Activated CD4-positive, alpha-beta T cell treated with anti-CD3 and anti-CD28 coated beads for 36 hours (primary cell): ENCODE measurements at regions not wholly inside any gene's neighbourhood (a gene's known extent, or its start where the extent isn't known, plus 50 kb on each side); places are given as distances from the start of the nearest gene placed in this dataset.

Experiments
- ATAC-seq: fragments of 200-7000 bp; cut with Tn5 transposase; one replicate; pipeline ENCODE4 v1.10.0; 2021; ENCODE audit warnings: mild to moderate bottlenecking, moderate library complexity
- CTCF ChIA-PET: fragments of 350-600 bp; sonication (Branson Sonifier 250); formaldehyde crosslinking; loops from one replicate; lab custom pipeline; 2021; ENCODE audit warnings: antibody characterized with exemption; lab: Charles Lee
- POLR2A ChIA-PET: fragments of 350-600 bp; sonication (Branson Sonifier 250); formaldehyde crosslinking; loops from one replicate; lab custom pipeline; 2021; ENCODE audit warnings: antibody characterized with exemption, inconsistent platforms; lab: Charles Lee
- DNase-seq: peaks from one replicate; pipeline ENCODE4 v3.0.0-alpha.2; 2020
- H3K27ac Mint-ChIP-seq: one replicate; pipeline ENCODE4 v1.8.0; 2021; ENCODE audit warnings: mixed read lengths
- H3K27me3 Mint-ChIP-seq: one replicate; pipeline ENCODE4 v1.8.0; 2021; ENCODE audit warnings: mixed read lengths
- H3K36me3 Mint-ChIP-seq: one replicate; pipeline ENCODE4 v1.8.0; 2021; ENCODE audit warnings: low read depth, mixed read lengths
- H3K4me1 Mint-ChIP-seq: one replicate; pipeline ENCODE4 v1.8.0; 2021; ENCODE audit warnings: mixed read lengths
- H3K4me3 Mint-ChIP-seq: one replicate; pipeline ENCODE4 v1.8.0; 2021; ENCODE audit warnings: mild to moderate bottlenecking, moderate library complexity, mixed read lengths
- H3K9me3 Mint-ChIP-seq: one replicate; pipeline ENCODE4 v1.8.0; 2021; ENCODE audit warnings: low read depth, mixed read lengths
- intact Hi-C, 2 experiments: fragments of 100-400 bp; cut with DNase I in 1 of 2; cut with micrococcal nuclease in 1 of 2; formaldehyde crosslinking; loops; one replicate each; pipeline versions ENCODE4 v1.14.2 to v1.15.1; 2022 to 2024; cut with DNase I, micrococcal nuclease

DNA sequence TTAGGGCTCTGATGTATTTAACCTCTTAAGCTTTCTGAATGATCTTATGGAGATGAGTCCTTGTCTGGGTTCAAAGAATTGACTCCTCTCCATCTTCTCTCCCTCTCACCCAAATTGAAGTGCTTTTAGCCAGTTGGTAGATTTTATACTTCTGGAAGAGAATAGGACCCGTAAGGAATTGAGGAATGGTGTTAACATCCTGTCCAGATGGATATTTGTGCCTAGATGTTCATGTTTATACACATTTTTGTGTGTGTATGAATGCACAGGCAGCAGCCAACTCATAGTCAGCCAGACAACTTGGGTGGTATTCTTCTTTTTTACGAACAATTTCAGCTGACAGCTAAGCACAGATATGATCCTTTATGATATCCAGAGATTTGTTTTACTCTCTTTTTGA, 449.6 kb upstream of the RGS6 start:
- Mint-ChIP-seq H3K4me1 (peaks cover 30% of the 10 kb centered on the region), H3K4me3 (no peak overlapping the region), H3K27ac (no peak overlapping the region), H3K27me3 (no peaks in the 10 kb centered on the region), H3K9me3 (no peaks in the 10 kb centered on the region), H3K36me3 (peaks cover 15% of the 10 kb centered on the region)
- DNase-seq (no peak), ATAC-seq (no peak)
- ChIA-PET POLR2A (no interaction called here), CTCF (interaction anchor here (0.7 kb wide), 1 partner anchor 572 kb away, joined by 3 read pairs; no protein-coding TSS in a partner anchor)
- intact Hi-C loops, result no loop called here

- H3K27me3 Mint-ChIP-seq, result no peaks in the 10 kb centered on the region
- no peak overlapping the region for H3K27ac Mint-ChIP-seq
- POLR2A ChIA-PET, result no interaction called here
- no peaks in the 10 kb centered on the region for H3K9me3 Mint-ChIP-seq
- DNase-seq, result no peak
- intact Hi-C loops, result no loop called here
- no peak overlapping the region for H3K4me3 Mint-ChIP-seq
- no peak for ATAC-seq
- CTCF ChIA-PET, result interaction anchor here (0.7 kb wide), 1 partner anchor 572 kb away, joined by 3 read pairs; no protein-coding TSS in a partner anchor
- H3K36me3 Mint-ChIP-seq, result peaks cover 15% of the 10 kb centered on the region
- peaks cover 29% of the 10 kb centered on the region for H3K4me1 Mint-ChIP-seq
These were observed 449.1 kb upstream of the RGS6 start for GRCh38 chr14:71483154-71483553.

DNA sequence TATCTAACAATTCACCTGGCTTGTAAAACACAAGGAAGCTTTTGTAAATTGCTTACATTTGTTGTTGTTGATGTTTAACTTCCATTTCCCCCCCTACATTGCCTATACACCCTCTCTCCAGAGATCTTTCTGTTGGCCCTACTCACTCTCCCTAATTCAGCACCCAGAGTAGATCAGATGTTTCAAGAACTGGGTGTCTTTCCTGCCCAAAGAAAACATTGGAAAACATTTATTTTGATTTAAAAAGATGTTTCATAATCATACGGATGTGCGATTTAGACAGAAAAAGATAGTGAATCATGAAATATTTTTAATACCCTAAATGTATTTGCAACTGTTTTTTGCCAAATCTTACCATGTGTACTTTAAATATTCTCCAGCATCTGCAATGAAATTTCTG, 446.4 kb upstream of the RGS6 start:
- Mint-ChIP-seq H3K4me3 (no peak overlapping the region), H3K27ac (no peak overlapping the region), H3K27me3 (no peaks in the 10 kb centered on the region), H3K4me1 (peaks cover 18% of the 10 kb centered on the region), H3K9me3 (no peaks in the 10 kb centered on the region), H3K36me3 (peaks cover 17% of the 10 kb centered on the region)
- ChIA-PET CTCF (no interaction called here), POLR2A (no interaction called here)
- no peak for DNase-seq
- intact Hi-C loops, result no loop called here
- ATAC-seq, result no peak

- H3K9me3 Mint-ChIP-seq, result no peaks in the 10 kb centered on the region
- peaks cover 21% of the 10 kb centered on the region for H3K4me1 Mint-ChIP-seq
- no peak overlapping the region for H3K27ac Mint-ChIP-seq
- H3K4me3 Mint-ChIP-seq, result no peak overlapping the region
- intact Hi-C loops, result no loop called here
- peaks cover 17% of the 10 kb centered on the region for H3K36me3 Mint-ChIP-seq
- ChIA-PET CTCF (interaction anchor here (0.6 kb wide), 2 partner anchors 96 to 1919 kb away, joined by 3 to 4 read pairs; no protein-coding TSS in a partner anchor), POLR2A (no interaction called here)
- DNase-seq, result no peak
- no peaks in the 10 kb centered on the region for H3K27me3 Mint-ChIP-seq
- ATAC-seq, result no peak
These were observed 445.9 kb upstream of the RGS6 start for GRCh38 chr14:71486279-71486678.

DNA sequence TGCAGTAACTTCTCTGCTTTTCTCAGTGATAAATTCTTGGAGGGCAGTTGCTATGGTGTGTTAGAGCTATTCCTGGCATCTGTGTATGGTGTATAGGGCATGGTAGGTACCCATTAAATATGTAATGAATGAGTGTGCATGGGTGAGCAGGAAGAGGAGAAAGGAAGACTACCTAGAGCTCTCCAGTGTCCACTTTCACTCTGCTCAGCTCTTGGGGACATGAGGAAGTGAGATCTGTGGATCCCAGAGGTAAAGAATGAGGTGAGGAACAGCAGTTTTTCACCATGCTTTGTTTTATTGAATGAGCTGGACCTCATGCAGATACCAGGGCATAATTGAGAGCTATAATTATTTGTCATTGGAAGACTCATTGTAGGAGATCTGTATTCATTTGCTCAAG, 444.8 kb upstream of the RGS6 start:
- DNase-seq (no peak), ATAC-seq (no peak)
- H3K4me1 Mint-ChIP-seq, result peaks cover 22% of the 10 kb centered on the region
- no peaks in the 10 kb centered on the region for H3K27me3 Mint-ChIP-seq
- peaks cover 15% of the 10 kb centered on the region for H3K36me3 Mint-ChIP-seq
- no peak overlapping the region for H3K27ac Mint-ChIP-seq
- H3K9me3 Mint-ChIP-seq, result no peaks in the 10 kb centered on the region
- ChIA-PET CTCF (no interaction called here), POLR2A (no interaction called here)
- intact Hi-C loops, result no loop called here
- no peak overlapping the region for H3K4me3 Mint-ChIP-seq

GRCh38 chr14:71487941-71488340, 444.3 kb upstream of the RGS6 start:
- H3K9me3 Mint-ChIP-seq, result no peaks in the 10 kb centered on the region
- peaks cover 22% of the 10 kb centered on the region for H3K4me1 Mint-ChIP-seq
- H3K4me3 Mint-ChIP-seq, result no peak overlapping the region
- CTCF ChIA-PET, result no interaction called here
- DNase-seq (no peak), ATAC-seq (peak; percentile 58)
- no peak overlapping the region for H3K27ac Mint-ChIP-seq
- POLR2A ChIA-PET, result no interaction called here
- peaks cover 13% of the 10 kb centered on the region for H3K36me3 Mint-ChIP-seq
- intact Hi-C loops, result no loop called here
- H3K27me3 Mint-ChIP-seq, result no peaks in the 10 kb centered on the region

GRCh38 chr14:71488703-71489191, 443.5 kb upstream of the RGS6 start:
- CTCF ChIA-PET, result no interaction called here

GRCh38 chr14:71489742-71490141, 442.5 kb upstream of the RGS6 start:
- ChIA-PET POLR2A (no interaction called here), CTCF (interaction anchor here (1.3 kb wide), 1 partner anchor 347 kb away, joined by 3 read pairs; no protein-coding TSS in a partner anchor)

More at GRCh38 chr14:71488703-71489191, 443.5 kb upstream of the RGS6 start:
- Mint-ChIP-seq H3K27ac (no peak overlapping the region), H3K27me3 (no peaks in the 10 kb centered on the region), H3K36me3 (peaks cover 9% of the 10 kb centered on the region), H3K4me1 (peaks cover 18% of the 10 kb centered on the region), H3K9me3 (no peaks in the 10 kb centered on the region), H3K4me3 (no peak overlapping the region)
- POLR2A ChIA-PET, result no interaction called here
- DNase-seq, result no peak
- no peak for ATAC-seq
- intact Hi-C loops, result no loop called here

DNA sequence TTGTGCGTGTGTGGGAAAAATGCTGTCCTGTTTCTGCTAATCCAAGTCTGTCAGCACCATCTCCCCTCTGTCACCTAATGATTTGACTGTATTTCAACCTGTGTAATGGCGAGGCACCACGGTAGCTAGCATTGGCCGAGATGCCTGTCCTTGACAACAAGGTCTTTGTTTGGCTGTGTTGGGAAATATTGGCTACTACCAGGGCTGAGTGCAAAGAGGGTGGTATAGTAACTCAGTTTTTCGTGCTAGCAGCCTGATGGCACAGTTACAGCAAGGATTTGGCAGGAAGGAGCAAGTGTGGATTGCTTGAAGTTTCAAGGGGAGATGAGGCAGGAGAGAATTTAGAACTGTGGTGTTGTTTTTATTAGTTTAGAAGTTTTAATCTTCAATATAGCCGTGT, 440.3 kb upstream of the RGS6 start:
- CTCF ChIA-PET, result interaction anchor here (0.9 kb wide), 1 partner anchor 61 kb away, joined by 4 read pairs; no protein-coding TSS in a partner anchor
- H3K36me3 Mint-ChIP-seq, result peaks cover 10% of the 10 kb centered on the region
- no peak for ATAC-seq
- no peak for DNase-seq
- H3K4me3 Mint-ChIP-seq, result no peak overlapping the region
- H3K4me1 Mint-ChIP-seq, result peaks cover 15% of the 10 kb centered on the region
- intact Hi-C loops, result no loop called here
- H3K27ac Mint-ChIP-seq, result no peak overlapping the region
- peaks cover 4% of the 10 kb centered on the region for H3K9me3 Mint-ChIP-seq
- no peaks in the 10 kb centered on the region for H3K27me3 Mint-ChIP-seq
- POLR2A ChIA-PET, result no interaction called here

More at GRCh38 chr14:71489742-71490141, 442.5 kb upstream of the RGS6 start:
- Mint-ChIP-seq H3K36me3 (peaks cover 7% of the 10 kb centered on the region), H3K27ac (no peak overlapping the region), H3K4me3 (no peak overlapping the region), H3K9me3 (no peaks in the 10 kb centered on the region), H3K27me3 (no peaks in the 10 kb centered on the region), H3K4me1 (peaks cover 16% of the 10 kb centered on the region)
- ATAC-seq (no peak), DNase-seq (no peak)
- intact Hi-C loops, result no loop called here

DNA sequence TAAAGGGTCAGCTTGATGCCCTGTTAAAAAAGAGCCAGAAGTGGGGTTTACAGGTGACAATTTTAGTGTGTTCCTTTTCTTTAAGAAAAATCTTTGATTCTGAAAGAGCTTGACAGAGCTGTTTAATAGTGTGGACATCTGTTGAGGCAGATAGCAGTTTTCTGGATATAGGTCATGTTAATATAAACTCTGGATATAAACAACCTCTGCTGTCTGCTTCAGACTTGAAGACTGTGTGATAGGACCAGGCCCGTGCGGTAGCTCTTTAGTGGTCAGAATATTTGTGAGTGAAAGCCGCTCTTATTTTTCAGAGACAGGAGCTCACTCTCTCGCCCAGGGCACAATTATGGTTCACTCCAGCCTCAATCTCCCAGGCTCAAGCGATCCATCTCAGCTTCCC, 439.9 kb upstream of the RGS6 start:
- ChIA-PET CTCF (interaction anchor here (0.9 kb wide), 1 partner anchor 61 kb away, joined by 4 read pairs; no protein-coding TSS in a partner anchor), POLR2A (no interaction called here)
- H3K27ac Mint-ChIP-seq, result no peak overlapping the region
- H3K36me3 Mint-ChIP-seq, result peaks cover 8% of the 10 kb centered on the region
- peaks cover 4% of the 10 kb centered on the region for H3K9me3 Mint-ChIP-seq
- ATAC-seq (no peak), DNase-seq (no peak)
- peaks cover 14% of the 10 kb centered on the region for H3K4me1 Mint-ChIP-seq
- intact Hi-C loops, result no loop called here
- no peak overlapping the region for H3K4me3 Mint-ChIP-seq
- no peaks in the 10 kb centered on the region for H3K27me3 Mint-ChIP-seq

DNA sequence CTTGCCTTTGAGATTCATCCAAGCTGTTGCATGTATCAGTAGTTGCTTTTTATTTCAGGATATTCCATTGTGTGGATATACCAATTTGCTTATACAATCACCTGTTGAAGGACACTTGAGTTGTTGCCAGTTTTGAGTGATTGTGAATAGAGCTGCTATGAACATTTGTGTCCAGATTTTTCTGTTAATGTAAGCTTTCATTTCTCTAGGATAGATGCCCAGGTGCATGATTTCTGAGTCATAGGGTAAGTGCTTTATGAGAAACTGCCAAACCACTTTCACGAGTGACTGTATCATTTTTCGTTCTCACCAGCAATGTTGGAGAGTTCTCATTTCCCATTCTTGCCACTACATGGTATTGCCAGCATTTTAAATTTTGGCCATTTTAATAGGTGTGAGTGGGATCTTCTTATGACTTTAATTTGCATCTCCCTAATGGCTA, 434.6 kb upstream of the RGS6 start:
- Mint-ChIP-seq H3K9me3 (peaks cover 4% of the 10 kb centered on the region), H3K4me3 (no peak overlapping the region), H3K27ac (no peak overlapping the region), H3K27me3 (no peaks in the 10 kb centered on the region), H3K4me1 (peaks cover 16% of the 10 kb centered on the region), H3K36me3 (peaks cover 6% of the 10 kb centered on the region)
- intact Hi-C loops, result loop anchor here (1.0 to 2.0 kb wide), 2 partner anchors 57 to 58 kb away; no protein-coding TSS in a partner anchor
- ChIA-PET CTCF (interaction anchor here (0.5 to 1.1 kb wide), 4 partner anchors 13 to 147 kb away, joined by 3 to 4 read pairs (median 3); no protein-coding TSS in a partner anchor), POLR2A (interaction anchor here (0.8 kb wide), 2 partner anchors 58 to 99 kb away, joined by 3 read pairs; no protein-coding TSS in a partner anchor)
- DNase-seq (peak; percentile 11), ATAC-seq (peak; percentile 93)

DNA sequence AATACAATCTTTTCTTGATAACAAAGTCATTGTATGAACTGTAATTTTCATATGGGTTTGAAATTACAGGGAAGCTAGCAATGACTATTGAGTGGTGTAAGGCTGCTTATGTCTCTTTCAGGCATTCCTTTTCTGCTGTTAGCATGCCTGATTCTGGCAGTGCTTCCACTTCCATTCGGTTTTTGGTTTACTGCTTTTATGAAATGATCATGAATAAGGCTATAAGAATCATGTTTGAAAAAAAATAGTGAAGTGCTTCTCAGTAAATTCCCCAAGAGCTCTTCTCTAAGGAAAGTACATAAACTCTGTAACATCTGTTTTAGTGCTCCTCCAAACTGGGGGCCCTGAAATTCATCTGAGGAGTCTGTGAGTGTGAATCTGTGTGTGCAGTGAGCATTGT, 434.0 kb upstream of the RGS6 start:
- DNase-seq (no peak), ATAC-seq (peak; percentile 47)
- ChIA-PET POLR2A (interaction anchor here (0.8 kb wide), 2 partner anchors 48 to 99 kb away, joined by 3 to 4 read pairs; no protein-coding TSS in a partner anchor), CTCF (interaction anchor here (0.9 to 1.2 kb wide), 3 partner anchors 10 to 26 kb away, joined by 3 to 4 read pairs (median 3); no protein-coding TSS in a partner anchor)
- Mint-ChIP-seq H3K27me3 (no peaks in the 10 kb centered on the region), H3K4me1 (peaks cover 16% of the 10 kb centered on the region), H3K4me3 (no peak overlapping the region), H3K36me3 (peaks cover 6% of the 10 kb centered on the region), H3K27ac (no peak overlapping the region), H3K9me3 (peaks cover 4% of the 10 kb centered on the region)
- intact Hi-C loops, result no loop called here
